IMR-90 (cell line): ENCODE measurements at regions not wholly inside any gene's neighbourhood (a gene's known extent, or its start where the extent isn't known, plus 50 kb on each side); places are given as distances from the start of the nearest gene placed in this dataset.

Experiments
- ATAC-seq: fragments of 200-7000 bp; cut with Tn5 transposase; 2 replicates; pipeline ENCODE4 v1.9.1; 2020; ENCODE audit warnings: low read depth, mild to moderate bottlenecking, moderate library complexity
- BruUV-seq: library from RNA; stranded (reverse); fragments of 400-500 nt; replicated peaks from 2 replicates; lab custom pipeline; 2021; lab: Mats Ljungman, UMichigan
- CTCF ChIA-PET: fragments of 300-600 bp; formaldehyde crosslinking; extraction: SDS; loops from one replicate; lab custom pipeline; 2021; ENCODE audit warnings: antibody characterized with exemption; lab: Yijun Ruan, JAX
- POLR2A ChIA-PET: fragments of 300-600 bp; sonication (Branson Sonifier 250); formaldehyde crosslinking; loops from one replicate; lab custom pipeline; 2022; ENCODE audit warnings: antibody characterized with exemption; ENCODE audit not compliant: unreplicated experiment; lab: Charles Lee
- DNase-seq: peaks from one replicate; pipeline ENCODE4 v3.0.0; 2013
- H2AFZ ChIP-seq: replicated peaks from 2 replicates; pipeline ENCODE3; 2013; ENCODE audit warnings: low read length, mild to moderate bottlenecking; ENCODE audit not compliant: poor library complexity
- H2AK5ac ChIP-seq: 2 replicates; pipeline ENCODE4 v1.6.1; 2013; ENCODE audit warnings: low read depth, low read length, inconsistent platforms
- H2AK9ac ChIP-seq: replicated peaks from 2 replicates; pipeline ENCODE3; 2013; ENCODE audit warnings: mild to moderate bottlenecking, low read depth, low read length, moderate library complexity; ENCODE audit not compliant: poor library complexity
- H2BK120ac ChIP-seq: 2 replicates; pipeline ENCODE4 v1.6.1; 2013; ENCODE audit warnings: low read depth, low read length, inconsistent platforms
- H2BK15ac ChIP-seq: 3 replicates; pipeline ENCODE4 v1.6.1; 2013; ENCODE audit warnings: low read depth, low read length, inconsistent platforms
- H2BK20ac ChIP-seq: 2 replicates; pipeline ENCODE4 v1.6.1; 2013; ENCODE audit warnings: low read depth, mild to moderate bottlenecking, inconsistent platforms, low read length, moderate library complexity
- H2BK5ac ChIP-seq: 2 replicates; pipeline ENCODE4 v1.6.1; 2013; ENCODE audit warnings: mild to moderate bottlenecking, low read depth, low read length, inconsistent platforms; ENCODE audit not compliant: poor library complexity, severe bottlenecking
- H3K14ac ChIP-seq: replicated peaks from 2 replicates; pipeline ENCODE4 v1.6.1; 2013; ENCODE audit warnings: low read depth, low read length, inconsistent platforms
- H3K18ac ChIP-seq: 2 replicates; pipeline ENCODE4 v1.6.1; 2013; ENCODE audit warnings: low read depth, low read length, control low read depth
- H3K23ac ChIP-seq: 2 replicates; pipeline ENCODE4 v1.6.1; 2013; ENCODE audit warnings: low read depth, low read length, inconsistent platforms
- H3K27ac ChIP-seq: 2 replicates; pipeline ENCODE4 v1.5.1; 2013; ENCODE audit warnings: mild to moderate bottlenecking, control low read depth, low read length; ENCODE audit not compliant: insufficient read depth
- H3K27me3 ChIP-seq: 2 replicates; pipeline ENCODE4 v1.6.1; 2013; ENCODE audit warnings: low read length; ENCODE audit not compliant: control insufficient read depth, insufficient read depth
- H3K36me3 ChIP-seq: 2 replicates; pipeline ENCODE4 v1.6.1; 2013; ENCODE audit warnings: low read length, mixed read lengths; ENCODE audit not compliant: control insufficient read depth, insufficient read depth
- H3K4ac ChIP-seq: 2 replicates; pipeline ENCODE4 v1.6.1; 2013; ENCODE audit warnings: low read depth, low read length, inconsistent platforms
- H3K4me1 ChIP-seq: 2 replicates; pipeline ENCODE4 v1.6.1; 2013; ENCODE audit warnings: low read length, mixed read lengths; ENCODE audit not compliant: control insufficient read depth, insufficient read depth
- H3K4me2 ChIP-seq: 2 replicates; pipeline ENCODE4 v1.6.1; 2013; ENCODE audit warnings: low read depth, mild to moderate bottlenecking, control low read depth, low read length, moderate library complexity
- H3K4me3 ChIP-seq: 2 replicates; pipeline ENCODE4 v1.5.1; 2013; ENCODE audit warnings: low read depth, mild to moderate bottlenecking, control low read depth, low read length, moderate library complexity; ENCODE audit not compliant: insufficient read depth
- H3K56ac ChIP-seq: 2 replicates; pipeline ENCODE4 v1.6.1; 2013; ENCODE audit warnings: low read length, inconsistent platforms; ENCODE audit not compliant: insufficient read depth; ENCODE audit errors: extremely low read depth
- H3K79me1 ChIP-seq, 2 experiments: 2 replicates each; pipeline ENCODE4 v1.6.1; 2013; ENCODE audit warnings: low read length in 2 of 2, inconsistent platforms in 1 of 2, low read depth in 1 of 2
- H3K9ac ChIP-seq: 2 replicates; pipeline ENCODE4 v1.6.1; 2013; ENCODE audit warnings: low read depth, low read length, control low read depth
- H3K9me1 ChIP-seq: 2 replicates; pipeline ENCODE4 v1.6.1; 2013; ENCODE audit warnings: low read length, inconsistent platforms; ENCODE audit not compliant: insufficient read depth
- H3K9me3 ChIP-seq: 2 replicates; pipeline ENCODE4 v1.6.1; 2013; ENCODE audit warnings: low read length; ENCODE audit not compliant: control insufficient read depth, insufficient read depth
- H4K20me1 ChIP-seq: 2 replicates; pipeline ENCODE4 v1.6.1; 2013; ENCODE audit warnings: low read length, inconsistent platforms; ENCODE audit not compliant: insufficient read depth
- H4K5ac ChIP-seq: 2 replicates; pipeline ENCODE4 v1.6.1; 2013; ENCODE audit warnings: mild to moderate bottlenecking, low read depth, low read length, control low read depth
- H4K8ac ChIP-seq, 2 experiments: 2 replicates each; pipeline ENCODE4 v1.6.1; 2013; ENCODE audit warnings: low read depth in 2 of 2, low read length in 2 of 2, control low read depth in 1 of 2, inconsistent platforms in 1 of 2
- H4K91ac ChIP-seq: 2 replicates; pipeline ENCODE4 v1.6.1; 2013; ENCODE audit warnings: low read depth, low read length, inconsistent platforms; ENCODE audit not compliant: insufficient read depth
- BHLHE40 ChIP-seq: fragments of 150-350 bp; IDR thresholded peaks from 2 replicates; pipeline ENCODE4 v1.6.1; 2016; ENCODE audit warnings: mild to moderate bottlenecking, low read depth, low read length
- CEBPB ChIP-seq: IDR thresholded peaks from 2 replicates; pipeline ENCODE4 v1.6.1; 2012; ENCODE audit warnings: low read depth, low read length, improper control_type of control experiment
- CHD1 ChIP-seq: IDR thresholded peaks from 2 replicates; pipeline ENCODE4 v1.6.1; 2012; ENCODE audit warnings: low read depth, low read length, improper control_type of control experiment
- CTCF ChIP-seq: conservative IDR thresholded peaks from 2 replicates; pipeline ENCODE4 v1.5.1; 2012; ENCODE audit warnings: mild to moderate bottlenecking, low read depth, low read length, improper control_type of control experiment
- ELK1 ChIP-seq: fragments of 150-350 bp; IDR thresholded peaks from 2 replicates; pipeline ENCODE4 v1.6.1; 2016; ENCODE audit warnings: low read depth, mild to moderate bottlenecking, low read length, moderate library complexity, borderline replicate concordance
- FOS ChIP-seq: fragments of 150-350 bp; IDR thresholded peaks from 2 replicates; pipeline ENCODE4 v1.6.1; 2016; ENCODE audit warnings: low read depth, low read length
- MAFK ChIP-seq: IDR thresholded peaks from 2 replicates; pipeline ENCODE4 v1.6.1; 2012; ENCODE audit warnings: low read depth, low read length, improper control_type of control experiment
- MAZ ChIP-seq: IDR thresholded peaks from 2 replicates; pipeline ENCODE4 v1.6.1; 2012; ENCODE audit warnings: low read depth, mild to moderate bottlenecking, low read length, improper control_type of control experiment, moderate library complexity, borderline replicate concordance
- MXI1 ChIP-seq: IDR thresholded peaks from 2 replicates; pipeline ENCODE4 v1.6.1; 2012; ENCODE audit warnings: low read depth, mild to moderate bottlenecking, low read length, moderate library complexity, borderline replicate concordance
- NFE2L2 ChIP-seq: fragments of 150-350 bp; IDR thresholded peaks from 2 replicates; pipeline ENCODE4 v1.6.1; 2016; ENCODE audit warnings: low read depth, mild to moderate bottlenecking, low read length
- POLR2A ChIP-seq: IDR thresholded peaks from 2 replicates; pipeline ENCODE4 v1.6.1; 2012; ENCODE audit warnings: mild to moderate bottlenecking, low read depth, low read length
- RAD21 ChIP-seq: IDR thresholded peaks from 2 replicates; pipeline ENCODE4 v1.6.1; 2012; ENCODE audit warnings: low read length, improper control_type of control experiment
- RCOR1 ChIP-seq: IDR thresholded peaks from 2 replicates; pipeline ENCODE4 v1.6.1; 2012; ENCODE audit warnings: mild to moderate bottlenecking, low read length, improper control_type of control experiment; ENCODE audit not compliant: insufficient replicate concordance
- RFX5 ChIP-seq: IDR thresholded peaks from 2 replicates; pipeline ENCODE4 v1.8.0; 2012; ENCODE audit warnings: low read depth, mild to moderate bottlenecking, low read length, moderate library complexity
- SMC3 ChIP-seq: fragments of 150-350 bp; IDR thresholded peaks from 2 replicates; pipeline ENCODE4 v1.6.1; 2016; ENCODE audit warnings: low read depth, mild to moderate bottlenecking, antibody characterized with exemption, low read length, moderate library complexity
- WGBS, 2 experiments: methylation state at CpG; one replicate each; pipeline versions ENCODE4 v1.1.5 to v1.1.7; 2013; ENCODE audit warnings: missing lambda C conversion rate in 2 of 2; ENCODE audit not compliant: insufficient read length in 1 of 2; ENCODE audit errors: extremely low coverage in 2 of 2; 5-methylcytosine and 5-hydroxymethylcytosine counted together
- dilution Hi-C: fragments of 300-500 bp; cut with HindIII; formaldehyde crosslinking; loops from one replicate; pipeline ENCODE4 v1.14.3; 2018; ENCODE audit warnings: low sequenced_read_pairs; ENCODE audit not compliant: unreplicated experiment
- in situ Hi-C: fragments of 300-500 bp; cut with MboI; formaldehyde crosslinking; loops from 3 replicates; pipeline ENCODE4 v1.14.3; 2019; ENCODE audit warnings: low sequenced_read_pairs, inconsistent platforms, mixed read lengths
- intact Hi-C: fragments of 100-400 bp; cut with micrococcal nuclease; formaldehyde crosslinking; loops from 2 replicates; pipeline ENCODE4 v1.10.0; 2022
- TF ChIP-seq, protein P1 (sequence below): fragments of 150-350 bp; IDR thresholded peaks from 2 replicates; pipeline ENCODE4 v1.6.1; 2017; ENCODE audit warnings: mild to moderate bottlenecking, antibody characterized with exemption, low read length, low read depth

- TF ChIP-seq RFX5 (no peak), CEBPB (no peak), BHLHE40 (no peak), MAFK (no peak), SMC3 (no peak), CTCF (no peak), MAZ (no peak), RAD21 (no peak), RCOR1 (no peak), POLR2A (no peak), FOS (no peak), ELK1 (no peak), MXI1 (no peak), NFE2L2 (no peak), CHD1 (no peak)
- TF ChIP-seq, protein P1, sequence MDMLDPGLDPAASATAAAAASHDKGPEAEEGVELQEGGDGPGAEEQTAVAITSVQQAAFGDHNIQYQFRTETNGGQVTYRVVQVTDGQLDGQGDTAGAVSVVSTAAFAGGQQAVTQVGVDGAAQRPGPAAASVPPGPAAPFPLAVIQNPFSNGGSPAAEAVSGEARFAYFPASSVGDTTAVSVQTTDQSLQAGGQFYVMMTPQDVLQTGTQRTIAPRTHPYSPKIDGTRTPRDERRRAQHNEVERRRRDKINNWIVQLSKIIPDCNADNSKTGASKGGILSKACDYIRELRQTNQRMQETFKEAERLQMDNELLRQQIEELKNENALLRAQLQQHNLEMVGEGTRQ: no peak
- H3K9me1 ChIP-seq: no peaks in the 10 kb centered on the region
- H2BK15ac ChIP-seq: no peak overlapping the region
- no peaks in the 10 kb centered on the region for H3K27me3 ChIP-seq
- no peak overlapping the region for H3K9ac ChIP-seq
- no peak overlapping the region for H4K91ac ChIP-seq
- dilution Hi-C loops (no loop called here), intact Hi-C loops (no loop called here), in situ Hi-C loops (no loop called here)
- H3K14ac ChIP-seq: no peak overlapping the region
- H3K4me1 ChIP-seq: no peaks in the 10 kb centered on the region
- no peaks in the 10 kb centered on the region for H4K20me1 ChIP-seq
- ChIA-PET POLR2A (no interaction called here), CTCF (no interaction called here)
- no peak overlapping the region for H4K8ac ChIP-seq
- H3K56ac ChIP-seq: no peak overlapping the region
- no peak overlapping the region for H3K4me3 ChIP-seq
- H2AK9ac ChIP-seq: no peak overlapping the region
- H2AFZ ChIP-seq: no peak overlapping the region
- BruUV-seq: no TSS peak
- H2BK120ac ChIP-seq: no peak overlapping the region
- WGBS, 2 experiments: no CpG with 5 or more reads among the region's 2 CpGs
- no peak overlapping the region for H3K27ac ChIP-seq
- no peak overlapping the region for H2AK5ac ChIP-seq
- no peak overlapping the region for H4K5ac ChIP-seq
- H3K9me3 ChIP-seq: peaks cover 10% of the 10 kb centered on the region
- no peak overlapping the region for H3K4me2 ChIP-seq
- no peak for DNase-seq
- H2BK20ac ChIP-seq: no peak overlapping the region
- H3K36me3 ChIP-seq: no peaks in the 10 kb centered on the region
- no peak overlapping the region for H3K23ac ChIP-seq
- no peak overlapping the region for H3K18ac ChIP-seq
- no peaks in the 10 kb centered on the region for H3K79me1 ChIP-seq
- no peak for ATAC-seq
- H3K4ac ChIP-seq: no peak overlapping the region
- H2BK5ac ChIP-seq: no peak overlapping the region
Observed at GRCh38 chr5:5738797-5739489, 316.5 kb downstream of the ICE1 start.
